ENCODE measurements at regions not wholly inside any gene's neighbourhood (a gene's known extent, or its start where the extent isn't known, plus 50 kb on each side); places are given as distances from the start of the nearest gene placed in this dataset.

DNA sequence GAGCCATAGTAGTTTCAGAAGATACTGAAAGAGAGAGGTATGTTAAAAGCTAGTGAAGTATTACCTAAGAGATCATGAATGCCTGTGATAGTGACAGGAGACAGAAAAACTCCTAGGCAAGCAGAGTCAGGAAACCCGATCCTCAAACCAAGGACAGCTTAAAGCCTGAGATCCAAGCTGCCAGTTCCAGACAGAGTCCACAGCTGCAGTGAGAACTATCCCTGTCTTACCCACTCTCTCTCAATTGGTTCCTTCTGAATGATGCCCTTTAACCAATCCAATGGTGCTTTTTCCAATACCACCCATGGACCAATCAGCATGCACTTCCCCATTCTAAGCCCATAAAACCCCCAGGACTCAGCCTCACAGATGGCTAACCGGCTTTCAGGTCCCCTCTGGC is 90.4 kb upstream of the PCDH10 start:
- TF ChIP-seq EZH2 (IDR thresholded peaks at IDR 0.05; ENCODE audit: borderline replicate concordance, low read depth, low read length, severe bottlenecking): no peak
- TF ChIP-seq, protein P1, sequence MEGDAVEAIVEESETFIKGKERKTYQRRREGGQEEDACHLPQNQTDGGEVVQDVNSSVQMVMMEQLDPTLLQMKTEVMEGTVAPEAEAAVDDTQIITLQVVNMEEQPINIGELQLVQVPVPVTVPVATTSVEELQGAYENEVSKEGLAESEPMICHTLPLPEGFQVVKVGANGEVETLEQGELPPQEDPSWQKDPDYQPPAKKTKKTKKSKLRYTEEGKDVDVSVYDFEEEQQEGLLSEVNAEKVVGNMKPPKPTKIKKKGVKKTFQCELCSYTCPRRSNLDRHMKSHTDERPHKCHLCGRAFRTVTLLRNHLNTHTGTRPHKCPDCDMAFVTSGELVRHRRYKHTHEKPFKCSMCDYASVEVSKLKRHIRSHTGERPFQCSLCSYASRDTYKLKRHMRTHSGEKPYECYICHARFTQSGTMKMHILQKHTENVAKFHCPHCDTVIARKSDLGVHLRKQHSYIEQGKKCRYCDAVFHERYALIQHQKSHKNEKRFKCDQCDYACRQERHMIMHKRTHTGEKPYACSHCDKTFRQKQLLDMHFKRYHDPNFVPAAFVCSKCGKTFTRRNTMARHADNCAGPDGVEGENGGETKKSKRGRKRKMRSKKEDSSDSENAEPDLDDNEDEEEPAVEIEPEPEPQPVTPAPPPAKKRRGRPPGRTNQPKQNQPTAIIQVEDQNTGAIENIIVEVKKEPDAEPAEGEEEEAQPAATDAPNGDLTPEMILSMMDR (IDR thresholded peaks at IDR 0.05; ENCODE audit: borderline replicate concordance, extremely low read depth, low read length, poor library complexity, severe bottlenecking): no peak
